ENCODE measurements at regions not wholly inside any gene's neighbourhood (a gene's known extent, or its start where the extent isn't known, plus 50 kb on each side); places are given as distances from the start of the nearest gene placed in this dataset.

- TF ChIP-seq CTCF (IDR thresholded peaks at IDR 0.05) (no peak), USF1 (IDR thresholded peaks at IDR 0.05; ENCODE audit: borderline replicate concordance, low read depth) (no peak)
Measured at GRCh38 chr2:236938126-236938525, 147.6 kb upstream of the COPS8 start (continued).

- Histone ChIP-seq H4K20me1 (ENCODE audit: insufficient read depth) (no peaks in the 10 kb centered on the region), H3K9ac (no peak overlapping the region), H3K4me3 (ENCODE audit: low read depth in 2 of 2, low read length in 1 of 2) (no peak overlapping the region), H2AFZ (ENCODE audit: low read depth) (no peak overlapping the region), H3F3A (replicated peaks; ENCODE audit: insufficient read depth) (no peaks in the 10 kb centered on the region), H3K4me1 (ENCODE audit: control insufficient read depth in 1 of 2, insufficient read depth in 2 of 2, low read depth in 1 of 2, low read length in 1 of 2) (no peaks in the 10 kb centered on the region), H3K9me2 (no peaks in the 10 kb centered on the region), H3K27me3 (ENCODE audit: insufficient read depth) (no peaks in the 10 kb centered on the region; the same call in 1 of the 2 replicates), H3K36me3 (replicated peaks in 1 of 2; ENCODE audit: control insufficient read depth in 1 of 2, insufficient read depth in 2 of 2, low read length in 1 of 2) (no peaks in the 10 kb centered on the region), H3K9me3 (no peaks in the 10 kb centered on the region), H3K79me2 (ENCODE audit: insufficient read depth) (no peaks in the 10 kb centered on the region), H3K4me2 (no peak overlapping the region), H3K27ac (ENCODE audit: low read depth in 2 of 2, low read length in 1 of 2) (no peak overlapping the region)
- ChIA-PET CTCF (no interaction called here), POLR2A (no interaction called here)
- no peak for TF ChIP-seq RFX5 (IDR thresholded peaks at IDR 0.05; ENCODE audit: low read length)
- no peak for TF ChIP-seq SMC3 (IDR thresholded peaks at IDR 0.05; ENCODE audit: low read depth, low read length)
- TF ChIP-seq MAX (IDR thresholded peaks at IDR 0.05; ENCODE audit: low read depth): no peak
- no peak for TF ChIP-seq RCOR1 (IDR thresholded peaks at IDR 0.05; ENCODE audit: low read length)
- no peak for DNase-seq
- 27% methylated on average over 2 of the region's 2 CpGs for WGBS (ENCODE audit: low lambda C conversion rate)
Measured at GRCh38 chr2:236939271-236939670, 146.4 kb upstream of the COPS8 start.

- Histone ChIP-seq H3K4me2 (no peak overlapping the region), H4K20me1 (ENCODE audit: insufficient read depth) (no peaks in the 10 kb centered on the region), H3K9me3 (no peaks in the 10 kb centered on the region), H3K27ac (ENCODE audit: low read depth in 2 of 2, low read length in 1 of 2) (no peak overlapping the region), H3K4me1 (ENCODE audit: control insufficient read depth in 1 of 2, insufficient read depth in 2 of 2, low read depth in 1 of 2, low read length in 1 of 2) (no peaks in the 10 kb centered on the region), H2AFZ (ENCODE audit: low read depth) (no peak overlapping the region), H3K79me2 (ENCODE audit: insufficient read depth) (no peaks in the 10 kb centered on the region), H3K27me3 (ENCODE audit: insufficient read depth) (no peaks in the 10 kb centered on the region), H3K36me3 (replicated peaks in 1 of 2; ENCODE audit: control insufficient read depth in 1 of 2, insufficient read depth in 2 of 2, low read length in 1 of 2) (no peaks in the 10 kb centered on the region), H3K9ac (no peak overlapping the region), H3F3A (replicated peaks; ENCODE audit: insufficient read depth) (no peaks in the 10 kb centered on the region), H3K9me2 (no peaks in the 10 kb centered on the region), H3K4me3 (ENCODE audit: low read depth in 2 of 2, low read length in 1 of 2) (no peak overlapping the region)
- WGBS (ENCODE audit: low lambda C conversion rate): 33% methylated on average over 7 of the region's 11 CpGs
- CTCF ChIA-PET: no interaction called here
- DNase-seq: no peak
- POLR2A ChIA-PET: no interaction called here
- TF ChIP-seq CHD2 (IDR thresholded peaks at IDR 0.05; ENCODE audit: low read length, partially characterized antibody) (no peak), TAF1 (IDR thresholded peaks at IDR 0.05; ENCODE audit: borderline replicate concordance, low read depth, low read length) (no peak), EP300 (IDR thresholded peaks at IDR 0.05; ENCODE audit: borderline replicate concordance in 1 of 2, low read depth in 1 of 2, low read length in 1 of 2) (no peak), SIN3A (IDR thresholded peaks at IDR 0.05; ENCODE audit: borderline replicate concordance, low read depth, low read length) (no peak), SMC3 (IDR thresholded peaks at IDR 0.05; ENCODE audit: low read depth, low read length) (no peak), TCF12 (IDR thresholded peaks at IDR 0.05) (no peak), FOSL2 (IDR thresholded peaks at IDR 0.05; ENCODE audit: borderline replicate concordance, low read depth) (no peak), REST (IDR thresholded peaks at IDR 0.05; ENCODE audit: low read depth, low read length) (no peak), POLR2AphosphoS5 (IDR thresholded peaks at IDR 0.05; ENCODE audit: low read depth, low read length) (no peak), MEF2A (IDR thresholded peaks at IDR 0.05; ENCODE audit: borderline replicate concordance, low read depth) (no peak), TEAD4 (IDR thresholded peaks at IDR 0.05; ENCODE audit: borderline replicate concordance, insufficient read depth) (no peak), NFIC (IDR thresholded peaks at IDR 0.05; ENCODE audit: borderline replicate concordance) (no peak), MXI1 (IDR thresholded peaks at IDR 0.05; ENCODE audit: low read depth, low read length) (no peak), JUND (IDR thresholded peaks at IDR 0.05) (no peak), GATA2 (CRISPR knock-in tag; IDR thresholded peaks at IDR 0.05) (no peak), RCOR1 (IDR thresholded peaks at IDR 0.05; ENCODE audit: low read length) (no peak), FOXJ3 (CRISPR knock-in tag; IDR thresholded peaks at IDR 0.05) (no peak)
Measured at GRCh38 chr2:236939721-236940231, 145.9 kb upstream of the COPS8 start.
